ENCODE measurements at regions not wholly inside any gene's neighbourhood (a gene's known extent, or its start where the extent isn't known, plus 50 kb on each side); places are given as distances from the start of the nearest gene placed in this dataset.

GRCh38 chrX:69289793-69290123 is 124.5 kb upstream of the PJA1 start:
- TF ChIP-seq, protein P1, sequence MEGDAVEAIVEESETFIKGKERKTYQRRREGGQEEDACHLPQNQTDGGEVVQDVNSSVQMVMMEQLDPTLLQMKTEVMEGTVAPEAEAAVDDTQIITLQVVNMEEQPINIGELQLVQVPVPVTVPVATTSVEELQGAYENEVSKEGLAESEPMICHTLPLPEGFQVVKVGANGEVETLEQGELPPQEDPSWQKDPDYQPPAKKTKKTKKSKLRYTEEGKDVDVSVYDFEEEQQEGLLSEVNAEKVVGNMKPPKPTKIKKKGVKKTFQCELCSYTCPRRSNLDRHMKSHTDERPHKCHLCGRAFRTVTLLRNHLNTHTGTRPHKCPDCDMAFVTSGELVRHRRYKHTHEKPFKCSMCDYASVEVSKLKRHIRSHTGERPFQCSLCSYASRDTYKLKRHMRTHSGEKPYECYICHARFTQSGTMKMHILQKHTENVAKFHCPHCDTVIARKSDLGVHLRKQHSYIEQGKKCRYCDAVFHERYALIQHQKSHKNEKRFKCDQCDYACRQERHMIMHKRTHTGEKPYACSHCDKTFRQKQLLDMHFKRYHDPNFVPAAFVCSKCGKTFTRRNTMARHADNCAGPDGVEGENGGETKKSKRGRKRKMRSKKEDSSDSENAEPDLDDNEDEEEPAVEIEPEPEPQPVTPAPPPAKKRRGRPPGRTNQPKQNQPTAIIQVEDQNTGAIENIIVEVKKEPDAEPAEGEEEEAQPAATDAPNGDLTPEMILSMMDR (IDR thresholded peaks at IDR 0.05), result no peak
- Histone ChIP-seq H3K27me3 (no peaks in the 10 kb centered on the region), H3K4me1 (peaks cover 0 to 3% of the 10 kb centered on the region in 2 donors), H3K9me3 (no peaks in the 10 kb centered on the region), H3K36me3 (no peaks in the 10 kb centered on the region), H3K27ac (no peak overlapping the region), H3K4me3 (no peak overlapping the region)
- intact Hi-C loops (cut with DNase I), result loop anchor here (5.0 to 10.0 kb wide), 4 partner anchors 98 to 775 kb away; no protein-coding TSS in a partner anchor
- DNase-seq (ENCODE audit: low spot score in 2 of 2), result no peak

GRCh38 chrX:69289046-69289792 is 124.0 kb upstream of the PJA1 start:
- TF ChIP-seq, protein P1 (IDR thresholded peaks at IDR 0.05), result no peak
- no peak for DNase-seq (ENCODE audit: low spot score in 2 of 2)
- Histone ChIP-seq H3K4me3 (no peak overlapping the region), H3K4me1 (peaks cover 0 to 3% of the 10 kb centered on the region in 2 donors), H3K36me3 (no peaks in the 10 kb centered on the region), H3K27ac (no peak overlapping the region), H3K9me3 (no peaks in the 10 kb centered on the region), H3K27me3 (no peaks in the 10 kb centered on the region)
- intact Hi-C loops (cut with DNase I), result loop anchor here (5.0 to 10.0 kb wide), 4 partner anchors 98 to 774 kb away; no protein-coding TSS in a partner anchor

DNA sequence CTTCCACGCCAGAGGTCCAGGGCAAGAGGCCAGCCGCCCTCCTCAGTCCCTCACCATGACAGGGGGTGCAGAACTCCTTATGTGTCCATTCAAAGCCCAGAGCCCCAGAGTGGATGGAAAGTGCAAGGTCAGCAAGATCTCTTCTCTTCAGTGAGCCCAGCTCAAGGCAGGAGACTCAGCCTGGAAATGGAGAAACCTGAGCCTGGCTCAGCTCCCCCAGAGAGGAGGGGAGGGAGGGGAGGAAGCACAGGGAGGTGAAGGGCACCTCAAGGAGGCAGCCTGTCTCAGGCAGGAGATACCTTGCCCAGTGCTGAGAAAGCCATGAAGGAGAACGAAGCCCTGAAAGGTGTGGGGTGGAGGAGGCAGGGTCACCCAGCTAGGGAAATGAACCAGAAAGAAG is 121.8 kb upstream of the PJA1 start:
- Histone ChIP-seq H3K36me3 (no peaks in the 10 kb centered on the region), H3K27ac (no peak overlapping the region), H3K9me3 (no peaks in the 10 kb centered on the region), H3K27me3 (no peaks in the 10 kb centered on the region), H3K4me3 (no peak overlapping the region), H3K4me1 (peaks cover 0 to 3% of the 10 kb centered on the region in 2 donors)
- DNase-seq (ENCODE audit: low spot score in 2 of 2), result no peak
- TF ChIP-seq, protein P1 (IDR thresholded peaks at IDR 0.05), result no peak
- intact Hi-C loops (cut with DNase I), result loop anchor here (2.0 to 10.0 kb wide), 5 partner anchors 100 to 772 kb away; partner anchors contain the start of gene EFNB1

DNA sequence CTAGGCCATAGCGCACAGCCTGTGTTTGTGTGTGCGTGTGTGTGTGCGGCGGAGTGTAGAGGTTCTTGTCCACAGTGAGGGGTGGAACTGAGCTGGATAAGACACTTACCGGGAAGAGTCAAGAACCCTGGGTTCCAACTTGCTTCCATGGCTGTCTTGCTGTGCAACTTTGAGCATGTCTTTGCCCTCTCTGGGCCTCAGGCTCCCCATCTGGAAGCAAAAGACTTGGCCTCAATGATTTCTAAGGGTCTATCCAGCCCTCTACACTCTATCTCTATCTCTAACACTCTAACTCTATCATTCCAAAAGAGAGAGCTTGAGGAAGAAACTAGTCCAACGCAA is 121.3 kb upstream of the PJA1 start:
- DNase-seq (ENCODE audit: low spot score in 2 of 2), result no peak
- H3K9me3 ChIP-seq, result no peaks in the 10 kb centered on the region
- TF ChIP-seq, protein P1 (IDR thresholded peaks at IDR 0.05), result no peak
- H3K4me1 ChIP-seq, result peaks cover 0 to 3% of the 10 kb centered on the region in 2 donors
- H3K27me3 ChIP-seq, result no peaks in the 10 kb centered on the region
- no peak overlapping the region for H3K27ac ChIP-seq
- no peaks in the 10 kb centered on the region for H3K36me3 ChIP-seq
- intact Hi-C loops (cut with DNase I), result loop anchor here (2.0 to 10.0 kb wide), 5 partner anchors 101 to 772 kb away; partner anchors contain the start of gene EFNB1
- H3K4me3 ChIP-seq, result no peak overlapping the region

DNA sequence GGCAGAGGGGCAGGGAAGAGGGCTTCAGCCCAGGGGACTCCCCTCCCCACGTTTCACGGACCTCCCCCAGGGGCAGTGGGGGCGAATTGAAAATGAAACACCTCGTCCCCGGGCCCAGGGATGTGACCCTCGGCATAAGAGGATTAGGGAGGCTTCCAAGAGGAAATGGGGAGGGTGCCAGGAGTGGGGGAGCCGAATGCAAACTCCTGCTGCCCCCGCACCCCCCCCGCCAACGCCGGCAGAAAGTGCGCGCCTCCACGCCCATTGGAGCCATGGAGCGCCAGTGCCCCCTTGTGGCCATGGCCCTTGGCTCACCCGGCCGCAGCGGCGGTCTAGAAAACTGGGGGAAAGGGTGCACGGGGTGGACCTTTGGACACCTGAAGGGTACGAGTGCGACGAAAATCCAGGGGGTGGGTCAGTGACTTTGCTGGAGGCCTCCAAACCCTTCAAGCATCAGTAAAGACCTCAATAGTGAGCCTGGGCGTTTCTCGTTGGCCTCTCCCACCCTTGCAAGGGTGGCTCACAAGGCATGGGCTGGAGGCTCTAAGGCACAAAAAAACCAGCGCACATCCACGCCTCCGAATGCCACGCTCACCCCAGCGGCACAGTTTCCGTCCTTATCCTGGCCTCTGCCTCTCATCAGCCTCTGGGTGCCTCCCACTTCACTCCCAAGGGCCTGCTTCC is 120.8 kb upstream of the PJA1 start:
- H3K4me1 ChIP-seq, result peaks cover 0 to 3% of the 10 kb centered on the region in 2 donors

More for the DNA sequence above, 120.8 kb upstream of the PJA1 start:
- Histone ChIP-seq H3K27ac (peak overlapping the region in 1 of 2 donors; percentile 38), H3K4me3 (peak overlapping the region; percentile 53 to 61), H3K27me3 (no peaks in the 10 kb centered on the region), H3K9me3 (no peaks in the 10 kb centered on the region), H3K36me3 (no peaks in the 10 kb centered on the region)
- TF ChIP-seq, protein P1 (IDR thresholded peaks at IDR 0.05), result peak; percentile 68 to 94 (median 88)
- peak in 1 of 2 donors; percentile 71 for DNase-seq (ENCODE audit: low spot score in 2 of 2)
- intact Hi-C loops (cut with DNase I), result loop anchor here (2.0 to 10.0 kb wide), 5 partner anchors 101 to 771 kb away; partner anchors contain the start of gene EFNB1

Measured in ascending aorta (tissue), 2 donors.